Upper lobe of right lung (tissue), 1 donor: ENCODE measurements at regions not wholly inside any gene's neighbourhood (a gene's known extent, or its start where the extent isn't known, plus 50 kb on each side); places are given as distances from the start of the nearest gene placed in this dataset.

Experiments
- ATAC-seq: fragments of 200-7000 bp; cut with Tn5 transposase; one replicate; pipeline ENCODE4 v1.9.1; 2020; ENCODE audit warnings: mild to moderate bottlenecking, moderate library complexity
- DNase-seq: peaks from one replicate; pipeline ENCODE4 v3.0.0-alpha.2; 2020
- H3K27ac ChIP-seq: fragments of 200-600 bp; one replicate; pipeline ENCODE4 v1.8.0; 2022
- H3K27me3 ChIP-seq: fragments of 200-600 bp; one replicate; pipeline ENCODE4 v1.8.0; 2022; ENCODE audit warnings: mild to moderate bottlenecking
- H3K36me3 ChIP-seq: fragments of 200-600 bp; one replicate; pipeline ENCODE4 v1.8.0; 2022
- H3K4me1 ChIP-seq: fragments of 200-600 bp; one replicate; pipeline ENCODE4 v1.8.0; 2022
- H3K4me3 ChIP-seq: fragments of 200-600 bp; one replicate; pipeline ENCODE4 v1.8.0; 2022; ENCODE audit warnings: mild to moderate bottlenecking
- H3K9me3 ChIP-seq: fragments of 200-600 bp; one replicate; pipeline ENCODE4 v1.8.0; 2022
- intact Hi-C: fragments of 100-400 bp; cut with DNase I; formaldehyde crosslinking; loops from one replicate; pipeline ENCODE4 v1.11.0; 2022
- TF ChIP-seq, protein P1 (sequence below): fragments of 200-600 bp; IDR thresholded peaks from one replicate; pipeline ENCODE4 v1.8.0; 2022; ENCODE audit warnings: antibody characterized with exemption
- donor health status: DM: no; HTN: yes; CAD: no; lungs with severe emphysema.

DNA sequence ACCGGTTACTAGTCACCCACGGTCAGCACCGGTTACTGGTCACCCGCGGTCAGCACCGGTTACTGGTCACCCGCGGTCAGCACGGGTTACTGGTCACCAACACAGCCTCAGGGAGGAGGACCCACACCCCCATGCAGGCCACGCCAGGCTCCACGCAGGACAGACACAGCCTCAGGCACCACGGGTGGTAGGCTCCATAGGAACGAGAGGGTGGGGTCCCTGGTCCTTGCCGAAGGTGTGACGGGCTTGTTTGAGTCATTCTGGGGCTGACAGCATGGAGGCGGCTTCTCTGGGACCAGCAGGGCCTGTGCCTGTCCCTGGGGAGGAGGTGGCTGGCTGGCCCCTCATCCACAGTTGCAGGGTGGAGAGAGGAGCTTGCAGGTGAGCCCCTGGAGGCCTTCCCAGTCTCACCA is 122.8 kb upstream of the SOX1 start:
- ATAC-seq = no peak

DNA sequence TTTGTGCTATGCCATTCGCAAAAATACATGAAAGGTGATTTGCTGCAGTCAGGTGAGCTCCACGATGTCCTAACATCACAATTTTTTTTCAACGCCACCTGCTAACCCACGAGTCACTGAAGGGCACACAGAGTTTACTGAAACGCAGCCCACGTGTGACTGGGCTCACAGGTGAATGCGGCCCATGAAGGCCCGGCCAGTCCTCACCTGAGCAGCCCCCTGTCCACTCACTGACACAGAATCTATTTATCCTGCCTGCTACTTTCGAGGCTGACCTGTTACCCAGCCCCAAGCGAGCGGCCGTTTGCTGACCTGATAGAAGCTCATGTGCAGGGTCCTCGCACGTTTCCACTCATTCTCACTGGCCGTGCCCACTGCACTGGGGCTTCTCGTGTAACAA is 121.9 kb upstream of the SOX1 start:
- ATAC-seq = no peak
- DNase-seq = peak; percentile 34
- Histone ChIP-seq H3K36me3 (no peaks in the 10 kb centered on the region), H3K27me3 (peaks cover 24% of the 10 kb centered on the region), H3K4me1 (no peaks in the 10 kb centered on the region), H3K27ac (no peak overlapping the region), H3K9me3 (no peaks in the 10 kb centered on the region), H3K4me3 (no peak overlapping the region)
- intact Hi-C loops = no loop called here
- TF ChIP-seq, protein P1, sequence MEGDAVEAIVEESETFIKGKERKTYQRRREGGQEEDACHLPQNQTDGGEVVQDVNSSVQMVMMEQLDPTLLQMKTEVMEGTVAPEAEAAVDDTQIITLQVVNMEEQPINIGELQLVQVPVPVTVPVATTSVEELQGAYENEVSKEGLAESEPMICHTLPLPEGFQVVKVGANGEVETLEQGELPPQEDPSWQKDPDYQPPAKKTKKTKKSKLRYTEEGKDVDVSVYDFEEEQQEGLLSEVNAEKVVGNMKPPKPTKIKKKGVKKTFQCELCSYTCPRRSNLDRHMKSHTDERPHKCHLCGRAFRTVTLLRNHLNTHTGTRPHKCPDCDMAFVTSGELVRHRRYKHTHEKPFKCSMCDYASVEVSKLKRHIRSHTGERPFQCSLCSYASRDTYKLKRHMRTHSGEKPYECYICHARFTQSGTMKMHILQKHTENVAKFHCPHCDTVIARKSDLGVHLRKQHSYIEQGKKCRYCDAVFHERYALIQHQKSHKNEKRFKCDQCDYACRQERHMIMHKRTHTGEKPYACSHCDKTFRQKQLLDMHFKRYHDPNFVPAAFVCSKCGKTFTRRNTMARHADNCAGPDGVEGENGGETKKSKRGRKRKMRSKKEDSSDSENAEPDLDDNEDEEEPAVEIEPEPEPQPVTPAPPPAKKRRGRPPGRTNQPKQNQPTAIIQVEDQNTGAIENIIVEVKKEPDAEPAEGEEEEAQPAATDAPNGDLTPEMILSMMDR = no peak

More for the DNA sequence above, 122.8 kb upstream of the SOX1 start:
- intact Hi-C loops = no loop called here
- H3K4me1 ChIP-seq = no peaks in the 10 kb centered on the region
- peak; percentile 35 for DNase-seq
- TF ChIP-seq, protein P1 = no peak
- no peaks in the 10 kb centered on the region for H3K36me3 ChIP-seq
- peaks cover 30% of the 10 kb centered on the region for H3K27me3 ChIP-seq
- H3K4me3 ChIP-seq = no peak overlapping the region
- no peaks in the 10 kb centered on the region for H3K9me3 ChIP-seq
- no peak overlapping the region for H3K27ac ChIP-seq

DNA sequence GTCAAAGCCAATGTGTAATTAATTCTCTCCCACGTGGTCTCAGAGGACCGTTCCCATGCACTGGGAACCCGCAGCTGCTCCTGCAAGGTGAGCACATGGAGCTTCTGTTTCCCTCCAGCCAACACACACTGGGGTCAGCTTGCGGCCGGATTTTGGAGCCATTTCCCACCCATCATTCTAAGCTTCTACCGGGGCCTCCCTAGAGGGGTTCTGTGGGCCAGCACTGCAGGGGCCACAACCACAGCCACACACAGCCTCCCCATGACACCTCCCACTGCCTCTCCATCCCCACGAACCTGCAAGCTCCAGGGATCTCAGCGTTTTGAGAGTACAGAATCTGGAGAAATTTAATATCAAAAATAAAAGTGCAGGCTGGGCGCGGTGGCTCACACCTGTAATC is 120.7 kb upstream of the SOX1 start:
- H3K9me3 ChIP-seq = peaks cover 4% of the 10 kb centered on the region
- intact Hi-C loops = no loop called here
- H3K36me3 ChIP-seq = no peaks in the 10 kb centered on the region
- ATAC-seq (no peak), DNase-seq (no peak)
- peaks cover 14% of the 10 kb centered on the region for H3K27me3 ChIP-seq
- H3K27ac ChIP-seq = no peak overlapping the region
- TF ChIP-seq, protein P1 = no peak
- no peak overlapping the region for H3K4me3 ChIP-seq
- H3K4me1 ChIP-seq = no peaks in the 10 kb centered on the region

DNA sequence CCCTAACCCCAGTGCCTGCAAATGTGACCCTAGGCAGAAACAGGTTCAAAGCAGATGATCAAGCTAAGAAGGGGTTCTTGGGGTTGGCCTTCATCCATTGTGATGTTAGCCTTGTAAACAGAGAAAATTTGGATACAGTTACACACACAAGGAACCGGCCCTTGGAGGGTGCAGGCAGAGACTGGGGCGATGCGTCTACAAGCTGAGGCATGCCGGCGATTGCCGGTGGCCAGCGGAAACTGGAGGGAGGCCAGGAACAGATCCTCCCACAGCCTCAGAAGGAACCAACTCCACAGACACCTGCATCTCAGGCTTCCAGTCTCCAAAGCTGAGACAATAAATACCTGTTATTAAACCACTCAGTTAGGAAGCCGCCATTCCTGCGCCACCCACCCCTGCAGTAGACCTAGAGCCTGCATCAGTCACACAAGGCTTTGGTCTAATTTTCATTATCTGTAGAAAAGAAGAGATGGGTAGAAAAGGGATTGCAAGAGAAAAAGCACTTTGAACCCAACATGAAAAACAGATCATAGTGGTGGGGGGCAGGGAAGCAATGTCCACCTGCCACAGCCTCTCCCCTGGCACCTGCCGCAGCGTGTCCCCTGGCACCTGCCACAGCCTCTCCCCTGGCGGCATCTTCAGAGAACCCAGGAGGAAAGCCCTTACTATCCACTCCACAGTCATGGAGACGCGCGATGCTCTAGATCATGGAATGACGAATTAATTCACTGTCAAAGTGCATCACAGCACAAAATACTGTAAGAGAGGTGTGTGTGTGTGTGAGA is 119.7 kb upstream of the SOX1 start:
- peaks cover 14% of the 10 kb centered on the region for H3K27me3 ChIP-seq
- intact Hi-C loops = no loop called here
- no peaks in the 10 kb centered on the region for H3K36me3 ChIP-seq
- ATAC-seq (no peak), DNase-seq (peak; percentile 48)
- H3K4me3 ChIP-seq = no peak overlapping the region
- TF ChIP-seq, protein P1 = no peak
- H3K27ac ChIP-seq = no peak overlapping the region
- no peaks in the 10 kb centered on the region for H3K4me1 ChIP-seq
- H3K9me3 ChIP-seq = peaks cover 4% of the 10 kb centered on the region

DNA sequence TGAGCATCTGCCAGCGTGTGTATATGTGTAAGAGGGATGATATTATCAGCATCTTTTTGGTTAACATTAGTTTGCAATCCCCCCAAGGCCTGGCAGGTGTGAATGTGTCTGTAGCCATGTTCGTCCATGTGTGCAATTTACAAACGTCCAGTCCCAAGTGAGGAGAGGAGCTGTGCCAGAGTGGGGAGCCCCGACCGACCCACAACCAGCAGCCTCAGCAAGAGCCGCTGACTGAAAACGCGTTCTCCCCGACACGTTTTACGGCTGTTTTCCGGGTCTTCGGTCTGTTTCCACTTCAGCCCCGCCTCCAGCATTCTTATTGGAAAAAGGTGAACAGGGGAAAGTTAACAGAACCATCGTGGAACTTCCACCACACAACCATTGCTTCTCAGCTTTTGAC is 119.1 kb upstream of the SOX1 start:
- no peak overlapping the region for H3K27ac ChIP-seq
- H3K4me1 ChIP-seq = no peaks in the 10 kb centered on the region
- H3K4me3 ChIP-seq = no peak overlapping the region
- peaks cover 4% of the 10 kb centered on the region for H3K9me3 ChIP-seq
- peaks cover 14% of the 10 kb centered on the region for H3K27me3 ChIP-seq
- no peak for ATAC-seq
- no peak for DNase-seq
- intact Hi-C loops = no loop called here
- H3K36me3 ChIP-seq = no peaks in the 10 kb centered on the region
- TF ChIP-seq, protein P1 = no peak
